Fibroblast of peridontal ligament (primary cell): ENCODE measurements at regions not wholly inside any gene's neighbourhood (a gene's known extent, or its start where the extent isn't known, plus 50 kb on each side); places are given as distances from the start of the nearest gene placed in this dataset.

Source experiments
- DNase-seq: peaks from one replicate; pipeline ENCODE4 v3.0.0-alpha.2; 2010; ENCODE audit errors: extremely low read depth

GRCh38 chr9:1960342-1961042 is 54.7 kb upstream of the SMARCA2 start:
- no peak for DNase-seq

GRCh38 chr9:1962122-1962521 is 53.0 kb upstream of the SMARCA2 start:
- DNase-seq, result no peak

GRCh38 chr9:1962588-1963106 is 52.5 kb upstream of the SMARCA2 start:
- DNase-seq, result no peak

GRCh38 chr9:1964093-1964492 is 51.1 kb upstream of the SMARCA2 start:
- DNase-seq, result no peak
